CD14-positive monocyte (primary cell): ENCODE measurements at regions not wholly inside any gene's neighbourhood (a gene's known extent, or its start where the extent isn't known, plus 50 kb on each side); places are given as distances from the start of the nearest gene placed in this dataset.

Experiments used
- DNase-seq, 3 donors: peaks; one replicate each; pipeline ENCODE4 v3.0.0-alpha.2; 2011 to 2022
- H2AFZ ChIP-seq: 2 replicates; pipeline ENCODE4 v1.6.0; 2012; ENCODE audit warnings: mild to moderate bottlenecking, low read depth, low read length, inconsistent platforms; ENCODE audit not compliant: insufficient read depth, poor library complexity, severe bottlenecking
- H3K27ac ChIP-seq, 2 donors: 1 replicate in 1 of 2; 2 replicates in 1 of 2; pipeline ENCODE4 v1.5.1; 2012 to 2013; ENCODE audit warnings: low read length in 2 of 2, control low read depth in 1 of 2, inconsistent platforms in 1 of 2, low read depth in 1 of 2, mild to moderate bottlenecking in 1 of 2
- H3K27me3 ChIP-seq, 2 donors: one replicate each; pipeline versions ENCODE4 v1.6.0 to v1.6.1; 2011 to 2013; ENCODE audit warnings: low read length in 2 of 2; ENCODE audit not compliant: control insufficient read depth in 2 of 2, insufficient read depth in 2 of 2
- H3K36me3 ChIP-seq, 2 donors: replicated peaks in 1 of 2; 1 replicate in 1 of 2; 2 replicates in 1 of 2; pipeline versions ENCODE4 v1.5.1 to v1.6.1; 2012 to 2013; ENCODE audit warnings: low read length in 2 of 2, control low read depth in 1 of 2, inconsistent platforms in 1 of 2, mild to moderate bottlenecking in 1 of 2; ENCODE audit not compliant: insufficient read depth in 2 of 2, control insufficient read depth in 1 of 2
- H3K4me1 ChIP-seq, 2 donors: 1 replicate in 1 of 2; 2 replicates in 1 of 2; pipeline versions ENCODE4 v1.5.1 to v1.6.1; 2012 to 2013; ENCODE audit warnings: low read length in 2 of 2, control low read depth in 1 of 2, inconsistent platforms in 1 of 2, mild to moderate bottlenecking in 1 of 2, moderate library complexity in 1 of 2; ENCODE audit not compliant: insufficient read depth in 2 of 2, control insufficient read depth in 1 of 2
- H3K4me2 ChIP-seq: replicated peaks from 2 replicates; pipeline ENCODE3; 2012; ENCODE audit warnings: low read length, moderate library complexity, mild to moderate bottlenecking; ENCODE audit not compliant: poor library complexity, severe bottlenecking; ENCODE audit errors: extremely low read depth
- H3K4me3 ChIP-seq, 3 experiments: fragments of 200-600 bp in 1 of 3; sonication (generic) in 1 of 3; replicated peaks in 1 of 3; 1 replicate in 2 of 3; 2 replicates in 1 of 3; pipeline ENCODE4 v1.5.1; 2011 to 2013; ENCODE audit warnings: low read length in 3 of 3, mild to moderate bottlenecking in 3 of 3, control low read depth in 2 of 3, low read depth in 2 of 3, inconsistent platforms in 1 of 3, moderate library complexity in 1 of 3
- H3K79me2 ChIP-seq: 2 replicates; pipeline ENCODE4 v1.6.0; 2012; ENCODE audit warnings: mild to moderate bottlenecking, control low read depth, inconsistent platforms, low read length, moderate library complexity; ENCODE audit not compliant: insufficient read depth
- H3K9ac ChIP-seq: 2 replicates; pipeline ENCODE4 v1.6.0; 2017; ENCODE audit warnings: low read length, mild to moderate bottlenecking; ENCODE audit not compliant: insufficient read depth, poor library complexity, severe bottlenecking
- H3K9me3 ChIP-seq, 2 donors: replicated peaks in 1 of 2; 1 replicate in 1 of 2; 2 replicates in 1 of 2; pipeline versions ENCODE4 v1.5.1 to v1.6.1; 2012 to 2013; ENCODE audit warnings: low read length in 2 of 2, control low read depth in 1 of 2; ENCODE audit not compliant: control insufficient read depth in 1 of 2, insufficient read depth in 1 of 2
- H4K20me1 ChIP-seq: 2 replicates; pipeline ENCODE4 v1.6.0; 2012; ENCODE audit warnings: mild to moderate bottlenecking, low read length, control low read depth, moderate library complexity; ENCODE audit not compliant: insufficient read depth
- H3K27ac Mint-ChIP-seq, 7 donors: one replicate each; pipeline ENCODE4 v1.8.0; 2020; ENCODE audit warnings: mild to moderate bottlenecking in 7 of 7, mixed read lengths in 7 of 7, moderate library complexity in 6 of 7, inconsistent platforms in 2 of 7
- H3K27me3 Mint-ChIP-seq, 3 donors: one replicate each; pipeline ENCODE4 v1.8.0; 2021 to 2022; ENCODE audit warnings: low read depth in 3 of 3, mild to moderate bottlenecking in 3 of 3, mixed read lengths in 3 of 3, moderate library complexity in 3 of 3, inconsistent platforms in 1 of 3
- H3K36me3 Mint-ChIP-seq, 2 donors: one replicate each; pipeline ENCODE4 v1.8.0; 2020; ENCODE audit warnings: mixed read lengths in 2 of 2, inconsistent platforms in 1 of 2, mild to moderate bottlenecking in 1 of 2
- H3K4me1 Mint-ChIP-seq: one replicate; pipeline ENCODE4 v1.8.0; 2020; ENCODE audit warnings: mild to moderate bottlenecking, mixed read lengths
- H3K4me3 Mint-ChIP-seq, 2 donors: one replicate each; pipeline ENCODE4 v1.8.0; 2020; ENCODE audit warnings: mild to moderate bottlenecking in 2 of 2, mixed read lengths in 2 of 2, moderate library complexity in 1 of 2
- H3K9me3 Mint-ChIP-seq, 7 donors: one replicate each; pipeline ENCODE4 v1.8.0; 2020 to 2022; ENCODE audit warnings: mixed read lengths in 7 of 7, mild to moderate bottlenecking in 6 of 7, moderate library complexity in 6 of 7, inconsistent platforms in 2 of 7
- CTCF ChIP-seq: fragments of 200-600 bp; IDR thresholded peaks from one replicate; pipeline ENCODE4 v1.8.0; 2022; ENCODE audit warnings: antibody characterized with exemption, mild to moderate bottlenecking
- WGBS: methylation state at CpG from one replicate; pipeline ENCODE4 v1.1.5; 2013; ENCODE audit warnings: missing lambda C conversion rate; ENCODE audit not compliant: insufficient coverage; 5-methylcytosine and 5-hydroxymethylcytosine counted together
- intact Hi-C, 2 donors: fragments of 100-400 bp; cut with micrococcal nuclease; formaldehyde crosslinking; loops; one replicate each; pipeline versions ENCODE4 v1.15.0 to v1.15.1; 2023

GRCh38 chr3:10712121-10712520 lies 103.9 kb upstream of the SLC6A11 start:
- Mint-ChIP-seq H3K4me1 (no peaks in the 10 kb centered on the region), H3K27me3 (peaks cover 31 to 38% (median 34%) of the 10 kb centered on the region in 3 donors), H3K27ac (no peak overlapping the region), H3K9me3 (peaks cover 0 to 21% (median 3%) of the 10 kb centered on the region in 7 donors), H3K36me3 (no peaks in the 10 kb centered on the region), H3K4me3 (no peak overlapping the region)
- Histone ChIP-seq H4K20me1 (no peaks in the 10 kb centered on the region), H3K36me3 (no peaks in the 10 kb centered on the region), H3K79me2 (no peaks in the 10 kb centered on the region), H3K9ac (no peak overlapping the region), H3K4me2 (no peak overlapping the region), H3K27me3 (peaks cover 14 to 22% of the 10 kb centered on the region in 2 donors), H3K4me3 (no peak overlapping the region), H3K27ac (no peak overlapping the region), H3K9me3 (peaks cover 0 to 5% of the 10 kb centered on the region in 2 donors), H3K4me1 (no peaks in the 10 kb centered on the region), H2AFZ (no peak overlapping the region)
- intact Hi-C loops: no loop called here
- no peak for TF ChIP-seq CTCF
- WGBS: 61% methylated on average over 5 of the region's 6 CpGs
- DNase-seq: no peak

GRCh38 chr3:10713656-10714055 lies 102.4 kb upstream of the SLC6A11 start:
- Histone ChIP-seq H4K20me1 (no peaks in the 10 kb centered on the region), H3K79me2 (no peaks in the 10 kb centered on the region), H3K4me1 (no peaks in the 10 kb centered on the region), H3K27ac (no peak overlapping the region), H2AFZ (no peak overlapping the region), H3K27me3 (peaks cover 8 to 13% of the 10 kb centered on the region in 2 donors), H3K9ac (no peak overlapping the region), H3K36me3 (no peaks in the 10 kb centered on the region), H3K9me3 (peaks cover 0 to 5% of the 10 kb centered on the region in 2 donors), H3K4me3 (no peak overlapping the region), H3K4me2 (no peak overlapping the region)
- Mint-ChIP-seq H3K36me3 (no peaks in the 10 kb centered on the region), H3K27me3 (peaks cover 23 to 27% (median 25%) of the 10 kb centered on the region in 3 donors), H3K4me3 (no peak overlapping the region), H3K27ac (no peak overlapping the region), H3K9me3 (peaks cover 0 to 15% (median 3%) of the 10 kb centered on the region in 7 donors), H3K4me1 (no peaks in the 10 kb centered on the region)
- DNase-seq: no peak
- no peak for TF ChIP-seq CTCF
- intact Hi-C loops: no loop called here
- 40% methylated on average over 1 of the region's 6 CpGs for WGBS
